Tibial nerve (tissue), 4 donors: ENCODE measurements at regions not wholly inside any gene's neighbourhood (a gene's known extent, or its start where the extent isn't known, plus 50 kb on each side); places are given as distances from the start of the nearest gene placed in this dataset.
"Not testable (repeated sequence)": the region's sequence is repeated elsewhere in the genome, so short reads cannot be mapped to it uniquely, and the experiment has no call there.

Experiments
- CTCF ChIP-seq, 5 experiments: fragments of 200-600 bp in 3 of 5; fragments of 450-650 bp in 2 of 5; sonication (generic) in 3 of 5; IDR thresholded peaks; one replicate each; pipeline ENCODE4 v1.5.1; 2016 to 2019; ENCODE audit warnings: antibody characterized with exemption in 5 of 5, mild to moderate bottlenecking in 3 of 5, moderate library complexity in 2 of 5
- EP300 ChIP-seq, 2 donors: sonication (generic); formaldehyde crosslinking; IDR thresholded peaks; one replicate each; pipeline ENCODE4 v1.6.1; 2017; ENCODE audit warnings: antibody characterized with exemption in 2 of 2, mild to moderate bottlenecking in 1 of 2
- POLR2A ChIP-seq, 2 donors: fragments of 450-650 bp; IDR thresholded peaks; one replicate each; pipeline ENCODE4 v1.6.1; 2017; ENCODE audit warnings: antibody characterized with exemption in 2 of 2, mild to moderate bottlenecking in 2 of 2, moderate library complexity in 2 of 2

GRCh38 chr15:24412649-24413048, 262.9 kb upstream of the NPAP1 start:
- TF ChIP-seq POLR2A, CTCF, EP300 (IDR thresholded peaks at IDR 0.05): not testable (repeated sequence)
